ENCODE measurements at regions not wholly inside any gene's neighbourhood (a gene's known extent, or its start where the extent isn't known, plus 50 kb on each side); places are given as distances from the start of the nearest gene placed in this dataset.

GRCh38 chr2:67836866-67837265 lies 225.9 kb downstream of the C1D start:
- DNase-seq (ENCODE audit: low spot score), result no peak

DNA sequence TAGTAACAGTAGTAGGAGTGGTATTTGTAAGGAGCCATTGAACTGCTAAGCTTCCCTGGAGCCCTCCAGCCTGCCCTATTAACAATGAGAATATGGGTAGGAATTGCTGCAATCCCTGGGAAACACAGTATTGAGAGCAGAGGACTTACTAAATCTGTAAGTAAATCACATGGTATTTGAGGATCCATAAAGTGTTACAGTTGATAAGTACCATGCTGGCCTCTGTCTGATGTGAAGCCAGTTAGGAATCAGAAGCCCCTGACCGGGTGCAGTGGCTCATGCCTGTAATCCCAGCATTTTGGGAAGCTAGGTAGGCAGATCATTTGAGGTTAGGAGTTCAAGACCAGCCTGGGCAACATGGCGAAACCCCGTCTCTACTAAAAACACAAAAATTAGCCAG lies 224.6 kb downstream of the C1D start:
- DNase-seq (ENCODE audit: low spot score), result no peak

GRCh38 chr2:67839242-67839641 lies 223.6 kb downstream of the C1D start:
- no peak for DNase-seq (ENCODE audit: low spot score)

- DNase-seq (ENCODE audit: low spot score), result no peak
These were observed 223.1 kb downstream of the C1D start for GRCh38 chr2:67839668-67840067.

GRCh38 chr2:67840460-67841068 lies 222.2 kb downstream of the C1D start:
- peak; percentile 82 for DNase-seq (ENCODE audit: low spot score)

DNA sequence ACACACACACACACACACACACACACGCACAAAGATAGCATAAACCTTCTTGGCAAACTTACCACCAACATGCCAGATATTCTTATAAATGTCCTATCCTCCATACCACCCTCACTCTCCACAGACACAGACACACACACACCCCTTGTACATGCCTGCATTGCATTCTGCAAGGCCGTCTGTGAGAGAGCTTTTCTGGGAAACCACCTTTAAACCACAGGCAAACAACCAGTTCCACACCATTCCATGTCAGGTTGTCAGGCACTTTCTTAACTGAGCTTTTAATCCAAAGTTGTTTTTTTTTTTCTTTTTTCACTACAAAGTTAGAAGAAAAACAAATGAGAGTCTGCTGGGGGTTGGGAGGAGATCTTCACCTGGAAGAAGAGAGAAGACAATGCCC lies 221.1 kb downstream of the C1D start:
- DNase-seq (ENCODE audit: low spot score), result no peak

GRCh38 chr2:67842375-67842959 lies 220.3 kb downstream of the C1D start:
- DNase-seq (ENCODE audit: low spot score), result no peak

- DNase-seq (ENCODE audit: low spot score), result no peak
These were observed 218.7 kb downstream of the C1D start for GRCh38 chr2:67844024-67844540.

DNA sequence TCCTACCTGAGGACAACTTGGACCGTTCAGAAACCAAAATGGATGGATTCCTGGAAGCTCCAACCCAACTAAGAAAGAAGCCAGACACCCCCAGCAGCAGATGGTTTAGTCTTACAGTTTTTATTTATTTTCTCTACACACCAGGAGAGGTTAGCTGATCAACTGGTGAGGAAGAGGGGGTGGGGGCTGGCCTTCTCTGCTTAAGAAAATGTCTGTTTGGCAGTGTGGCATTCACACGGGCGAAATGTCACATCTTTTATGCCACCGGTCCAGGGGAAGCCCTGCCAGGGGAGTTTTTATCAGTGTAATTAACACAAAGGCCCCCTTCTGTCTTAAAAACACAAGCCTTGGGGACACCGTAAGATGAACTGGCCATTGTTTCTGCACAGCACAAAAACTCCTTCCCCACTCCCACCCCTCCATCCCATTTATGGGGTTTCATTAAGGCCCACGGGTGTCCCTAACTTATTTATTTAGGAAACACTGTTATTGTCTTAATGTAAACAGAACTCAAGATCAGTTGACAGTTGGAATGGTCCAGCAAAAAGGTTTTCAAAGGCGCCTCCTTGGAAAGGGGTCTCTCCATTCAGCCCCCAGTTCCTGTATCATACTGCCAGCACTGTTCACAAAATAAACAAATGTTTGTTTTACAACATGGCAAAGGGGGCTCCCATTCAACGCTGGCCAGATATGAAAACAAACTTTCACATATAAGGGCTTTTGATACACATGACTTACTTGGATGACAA lies 217.0 kb downstream of the C1D start:
- DNase-seq (ENCODE audit: low spot score), result no peak

GRCh38 chr2:67846370-67847070 lies 216.3 kb downstream of the C1D start:
- DNase-seq (ENCODE audit: low spot score), result peak; percentile 63

DNA sequence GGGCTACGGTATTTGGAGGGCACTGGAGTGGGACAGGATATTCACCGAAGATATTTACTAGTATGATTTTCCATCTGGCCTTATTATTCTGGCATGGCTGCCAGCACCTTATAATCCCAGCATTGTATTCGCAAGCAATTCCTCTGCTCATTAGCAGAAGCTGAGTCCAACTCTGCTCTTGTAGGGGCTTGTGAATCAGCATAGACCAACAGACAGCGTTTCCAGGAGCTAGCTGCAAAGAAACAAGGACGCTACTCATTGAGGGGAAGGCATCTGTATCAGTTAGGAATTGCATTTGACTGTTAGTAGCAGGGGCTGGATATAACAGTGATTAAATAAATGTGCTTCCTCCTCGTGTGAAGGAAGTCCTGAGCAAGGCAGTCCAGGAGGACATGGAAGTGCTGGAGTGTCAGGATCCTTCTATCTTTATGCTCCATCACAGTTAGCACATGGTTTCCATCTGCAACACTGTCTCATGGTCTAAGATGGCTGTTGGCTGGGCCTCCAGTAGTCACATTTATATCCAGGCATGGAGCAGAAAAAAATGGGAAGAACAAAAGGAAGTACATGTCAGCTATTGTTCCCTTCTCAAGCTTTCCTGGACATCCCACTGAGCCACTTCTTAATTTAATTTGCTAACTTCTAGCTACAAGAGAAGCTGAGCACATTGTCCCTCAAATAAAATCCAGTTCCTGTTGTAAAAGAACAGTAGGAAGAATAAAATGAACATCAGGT lies 214.1 kb downstream of the C1D start:
- DNase-seq (ENCODE audit: low spot score), result no peak

- no peak for DNase-seq (ENCODE audit: low spot score)
These were observed 211.8 kb downstream of the C1D start for GRCh38 chr2:67851016-67851415.

DNA sequence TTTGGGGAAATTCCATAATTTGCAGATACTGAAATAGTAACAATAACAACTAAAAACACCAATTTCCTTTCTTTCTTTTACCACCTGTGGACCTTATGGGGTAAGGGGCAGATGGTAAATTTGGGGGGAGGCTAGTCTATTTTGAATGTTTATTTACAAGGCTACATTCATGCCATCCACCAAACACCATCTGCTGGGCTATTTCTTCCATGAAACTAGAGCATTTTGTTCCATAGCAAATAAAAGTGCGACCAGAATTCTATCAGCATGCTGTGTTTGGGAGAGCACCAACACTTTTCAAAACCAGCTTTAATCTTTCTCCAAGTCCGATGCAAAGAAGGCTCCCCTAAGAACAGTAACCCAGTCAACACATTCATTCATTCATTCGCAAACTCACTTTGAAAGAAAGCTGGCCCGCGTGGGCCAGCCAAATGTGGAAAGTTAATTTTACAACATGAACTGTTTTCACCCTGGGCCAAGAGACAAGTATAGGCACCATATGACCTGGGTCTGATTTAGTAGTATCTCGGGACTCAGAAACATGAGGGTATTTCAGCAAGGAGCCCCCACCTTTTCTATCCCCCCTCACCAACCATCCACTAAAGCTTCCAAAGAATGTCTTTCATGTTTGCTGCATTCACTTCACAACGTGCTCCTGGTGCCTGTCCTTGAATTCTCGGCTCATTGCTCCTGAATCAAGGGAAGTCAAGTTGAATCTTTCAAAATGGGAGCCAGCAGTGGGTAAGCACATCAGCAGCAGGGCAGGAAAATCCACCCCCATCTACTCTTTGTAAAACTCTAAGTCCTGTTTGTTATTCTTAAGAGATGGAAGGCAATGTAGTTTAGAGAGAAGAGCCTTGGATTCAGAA lies 210.6 kb downstream of the C1D start:
- no peak for DNase-seq (ENCODE audit: low spot score)

DNA sequence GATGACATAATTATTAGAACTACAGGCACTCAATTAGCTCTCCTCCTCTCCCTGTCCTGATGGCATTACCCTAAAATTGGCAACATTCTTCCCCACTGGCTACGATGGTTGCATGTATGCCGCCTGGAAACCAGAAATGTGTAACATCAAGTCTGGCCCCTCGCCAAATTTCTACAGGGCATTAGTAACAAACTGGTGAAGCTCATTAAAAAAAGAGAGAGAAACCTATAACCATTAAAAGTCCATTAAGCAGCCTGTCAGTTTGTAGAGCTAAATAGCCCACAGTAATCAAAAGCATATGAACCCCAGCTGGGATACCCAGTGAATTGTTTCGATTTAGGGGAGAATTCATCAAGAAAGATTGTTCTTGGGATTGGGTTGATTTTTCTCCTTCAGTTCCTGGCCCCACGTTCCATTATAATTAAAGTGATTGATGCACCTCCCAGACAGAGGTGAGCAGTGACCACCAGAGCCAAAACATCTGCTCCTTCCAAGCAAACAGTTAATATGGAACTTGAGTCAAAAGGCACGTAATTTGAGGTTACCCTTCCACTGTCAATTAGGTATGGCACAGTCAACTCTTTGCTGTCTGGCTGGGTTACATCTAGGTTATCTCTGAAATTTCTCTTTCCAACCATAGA lies 208.6 kb downstream of the C1D start:
- no peak for DNase-seq (ENCODE audit: low spot score)

GRCh38 chr2:67854798-67855197 lies 208.0 kb downstream of the C1D start:
- no peak for DNase-seq (ENCODE audit: low spot score)

GRCh38 chr2:67856866-67857265 lies 205.9 kb downstream of the C1D start:
- DNase-seq (ENCODE audit: low spot score), result no peak

- DNase-seq (ENCODE audit: low spot score), result no peak
These were observed 205.0 kb downstream of the C1D start for GRCh38 chr2:67857836-67858235.

- DNase-seq (ENCODE audit: low spot score), result no peak
These were observed 203.9 kb downstream of the C1D start for GRCh38 chr2:67858886-67859285.

GRCh38 chr2:67865917-67866316 lies 196.9 kb downstream of the C1D start:
- no peak for DNase-seq (ENCODE audit: low spot score)

- no peak for DNase-seq (ENCODE audit: low spot score)
These were observed 195.1 kb downstream of the C1D start for GRCh38 chr2:67867735-67868134.
